Endothelial cell of umbilical vein (primary cell): ENCODE measurements at regions not wholly inside any gene's neighbourhood (a gene's known extent, or its start where the extent isn't known, plus 50 kb on each side); places are given as distances from the start of the nearest gene placed in this dataset.
"Not testable (repeated sequence)": the region's sequence is repeated elsewhere in the genome, so short reads cannot be mapped to it uniquely, and the experiment has no call there.

Experiments used
- BruUV-seq: library from RNA; stranded (reverse); fragments of 400-500 nt; replicated peaks from 2 replicates; lab custom pipeline; 2021; lab: Mats Ljungman, UMichigan
- CTCF ChIA-PET: fragments of 300-600, 350-600 bp; sonication (Branson Sonifier 250); formaldehyde crosslinking; loops from one replicate; lab custom pipeline; 2021; ENCODE audit warnings: antibody characterized with exemption, inconsistent platforms; lab: Charles Lee
- POLR2A ChIA-PET: fragments of 300-600, 350-600 bp; sonication (Branson Sonifier 250); formaldehyde crosslinking; loops from one replicate; lab custom pipeline; 2021; ENCODE audit warnings: antibody characterized with exemption, inconsistent platforms; lab: Charles Lee
- DNase-seq: peaks from one replicate; pipeline ENCODE4 v3.0.0-alpha.2; 2011; ENCODE audit warnings: low read depth, low spot score
- FAIRE-seq: peaks from 2 replicates; lab custom pipeline; 2011; peaks lifted over from hg19 to GRCh38; lab: Jason Lieb, UNC
- H2AFZ ChIP-seq: 2 replicates; pipeline ENCODE4 v1.6.0; 2012; ENCODE audit warnings: low read depth, low read length, control low read depth, inconsistent platforms
- H3K27ac ChIP-seq: 2 replicates; pipeline ENCODE4 v1.5.1; 2011; ENCODE audit warnings: low read depth, mild to moderate bottlenecking, control low read depth, low read length, moderate library complexity; ENCODE audit not compliant: insufficient read depth
- H3K27me3 ChIP-seq, 2 experiments: 2 replicates each; pipeline versions ENCODE4 v1.6.0 to v1.6.1; 2011; ENCODE audit warnings: low read length in 2 of 2, mixed read lengths in 1 of 2; ENCODE audit not compliant: control insufficient read depth in 2 of 2, insufficient read depth in 2 of 2
- H3K36me3 ChIP-seq, 2 experiments: 2 replicates in 1 of 2; 3 replicates in 1 of 2; pipeline ENCODE4 v1.5.1; 2011; ENCODE audit warnings: low read length in 2 of 2, mild to moderate bottlenecking in 1 of 2, moderate library complexity in 1 of 2; ENCODE audit not compliant: control insufficient read depth in 2 of 2, insufficient read depth in 2 of 2; ENCODE audit errors: extremely low read depth in 1 of 2
- H3K4me1 ChIP-seq: 3 replicates; pipeline ENCODE4 v1.5.1; 2011; ENCODE audit warnings: mild to moderate bottlenecking, low read length; ENCODE audit not compliant: control insufficient read depth, insufficient read depth; ENCODE audit errors: extremely low read depth
- H3K4me2 ChIP-seq: 2 replicates; pipeline ENCODE4 v1.6.1; 2011; ENCODE audit warnings: low read length, control low read depth, mixed read lengths; ENCODE audit not compliant: insufficient read depth
- H3K4me3 ChIP-seq, 3 experiments: fragments of 200-600 bp in 1 of 3; sonication (generic), shearing (Covaris generic) in 1 of 3; replicated peaks in 1 of 3; 2 replicates each; pipeline ENCODE4 v1.5.1; 2011 to 2016; ENCODE audit warnings: control low read depth in 3 of 3, low read length in 3 of 3, mild to moderate bottlenecking in 2 of 3, inconsistent platforms in 1 of 3, low read depth in 1 of 3, moderate library complexity in 1 of 3; ENCODE audit not compliant: insufficient read depth in 1 of 3
- H3K79me2 ChIP-seq: 2 replicates; pipeline ENCODE4 v1.6.0; 2012; ENCODE audit warnings: low read length, inconsistent platforms; ENCODE audit not compliant: control insufficient read depth, insufficient read depth
- H3K9ac ChIP-seq: replicated peaks from 2 replicates; pipeline ENCODE3; 2011; ENCODE audit warnings: low read length, control low read depth; ENCODE audit not compliant: insufficient read depth; ENCODE audit errors: extremely low read depth
- H3K9me1 ChIP-seq: replicated peaks from 3 replicates; pipeline ENCODE4 v1.6.0; 2011; ENCODE audit warnings: mild to moderate bottlenecking, low read length; ENCODE audit not compliant: control insufficient read depth, insufficient read depth; ENCODE audit errors: extremely low read depth
- H3K9me3 ChIP-seq: replicated peaks from 2 replicates; pipeline ENCODE4 v1.5.1; 2012; ENCODE audit warnings: low read length, inconsistent platforms; ENCODE audit not compliant: control insufficient read depth, insufficient read depth
- H4K20me1 ChIP-seq: replicated peaks from 2 replicates; pipeline ENCODE3; 2011; ENCODE audit warnings: mild to moderate bottlenecking, low read length; ENCODE audit not compliant: control insufficient read depth, insufficient read depth; ENCODE audit errors: extremely low read depth
- EZH2 ChIP-seq: IDR thresholded peaks from 2 replicates; pipeline ENCODE4 v1.6.1; 2012; ENCODE audit warnings: borderline replicate concordance, low read depth, mild to moderate bottlenecking, moderate library complexity, low read length, inconsistent platforms; ENCODE audit not compliant: severe bottlenecking
- FOS ChIP-seq: IDR thresholded peaks from 2 replicates; pipeline ENCODE4 v1.6.1; 2011; ENCODE audit warnings: mild to moderate bottlenecking, low read length, moderate library complexity, borderline replicate concordance; ENCODE audit not compliant: insufficient read depth
- GATA2 ChIP-seq: IDR thresholded peaks from 2 replicates; pipeline ENCODE4 v1.7.0; 2011; ENCODE audit warnings: low read depth, mild to moderate bottlenecking, moderate library complexity, mixed read lengths, low read length; ENCODE audit not compliant: insufficient read length, insufficient read depth
- JUN ChIP-seq: IDR thresholded peaks from 2 replicates; pipeline ENCODE4 v1.6.1; 2011; ENCODE audit warnings: borderline replicate concordance, low read depth; ENCODE audit not compliant: insufficient read length, insufficient read depth
- POLR2A ChIP-seq: IDR thresholded peaks from 2 replicates; pipeline ENCODE4 v1.6.1; 2012; ENCODE audit warnings: low read depth, mild to moderate bottlenecking, control low read depth, low read length
- POLR2AphosphoS5 ChIP-seq: IDR thresholded peaks from 2 replicates; pipeline ENCODE4 v1.6.1; 2012; ENCODE audit warnings: low read depth, mild to moderate bottlenecking, control low read depth, low read length, moderate library complexity; ENCODE audit not compliant: insufficient read depth
- dilution Hi-C: fragments of 300-500 bp; cut with MboI; formaldehyde crosslinking; loops from one replicate; pipeline ENCODE4 v1.15.0; 2019; ENCODE audit warnings: low sequenced_read_pairs; ENCODE audit not compliant: extremely low pct_ligation_motif_present
- intact Hi-C: fragments of 100-400 bp; cut with micrococcal nuclease; formaldehyde crosslinking; loops from one replicate; pipeline ENCODE4 v1.10.0; 2022
- TF ChIP-seq, protein P1 (sequence below), 2 donors: IDR thresholded peaks; 1 replicate in 1 of 2; 2 replicates in 1 of 2; pipeline ENCODE4 v1.5.1; 2011; ENCODE audit warnings: low read length in 2 of 2, mild to moderate bottlenecking in 2 of 2, moderate library complexity in 2 of 2, control low read depth in 1 of 2, inconsistent platforms in 1 of 2, low read depth in 1 of 2; ENCODE audit not compliant: insufficient read depth in 1 of 2; ENCODE audit errors: extremely low read depth in 1 of 2
- TF ChIP-seq, protein P2 (sequence below): IDR thresholded peaks from 2 replicates; pipeline ENCODE4 v1.6.1; 2011; ENCODE audit not compliant: insufficient read depth, insufficient read length

DNA sequence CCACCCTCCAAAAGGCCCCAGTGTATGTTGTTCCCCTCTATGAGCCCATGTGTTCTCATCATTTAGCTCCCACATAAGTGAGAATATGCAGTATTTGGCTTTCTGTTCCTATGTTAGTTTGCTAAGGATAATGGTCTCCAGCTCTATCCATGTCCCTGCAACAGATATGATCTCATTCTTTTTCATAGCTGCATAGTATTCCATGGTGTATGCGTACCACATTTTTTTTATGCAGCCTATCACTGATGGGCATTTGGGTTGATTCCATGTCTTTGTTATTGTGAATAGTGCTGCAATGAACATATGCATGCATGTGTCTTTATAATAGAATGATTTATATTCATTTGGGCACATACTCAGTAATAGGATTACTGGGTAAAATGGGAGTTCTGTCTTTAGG lies 73.9 kb upstream of the ZNF81 start:
- H3K27me3 ChIP-seq, dilution Hi-C loops, H3K4me1 ChIP-seq, H3K9me1 ChIP-seq, FAIRE-seq, intact Hi-C loops, H3K9ac ChIP-seq, H3K27ac ChIP-seq, H3K4me2 ChIP-seq, POLR2A ChIA-PET, CTCF ChIA-PET, H3K4me3 ChIP-seq, H3K79me2 ChIP-seq, H3K36me3 ChIP-seq, H3K9me3 ChIP-seq, DNase-seq, H2AFZ ChIP-seq, H4K20me1 ChIP-seq, BruUV-seq: not testable (repeated sequence)

DNA sequence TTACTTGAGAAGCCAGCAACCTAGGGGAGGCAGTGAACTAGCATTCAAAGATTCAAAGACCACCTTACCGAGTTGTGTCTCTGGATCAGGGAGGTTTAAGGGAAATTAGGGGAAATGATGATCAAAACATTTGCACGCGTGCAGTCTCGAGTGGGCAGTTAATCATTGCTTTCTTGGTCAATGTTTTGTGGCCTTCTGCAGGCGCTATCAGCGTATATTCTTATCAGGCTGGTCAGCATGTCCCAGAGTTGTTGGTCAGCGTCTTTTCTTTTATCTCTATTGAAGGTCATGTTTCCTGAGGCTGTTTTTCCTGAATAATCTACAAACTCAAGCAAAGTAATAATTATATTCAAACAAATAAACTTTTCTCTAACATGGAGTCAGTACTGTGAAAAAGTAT lies 84.0 kb upstream of the ZNF81 start:
- H4K20me1 ChIP-seq, result no peaks in the 10 kb centered on the region
- ChIA-PET CTCF (no interaction called here), POLR2A (no interaction called here)
- TF ChIP-seq, protein P1, sequence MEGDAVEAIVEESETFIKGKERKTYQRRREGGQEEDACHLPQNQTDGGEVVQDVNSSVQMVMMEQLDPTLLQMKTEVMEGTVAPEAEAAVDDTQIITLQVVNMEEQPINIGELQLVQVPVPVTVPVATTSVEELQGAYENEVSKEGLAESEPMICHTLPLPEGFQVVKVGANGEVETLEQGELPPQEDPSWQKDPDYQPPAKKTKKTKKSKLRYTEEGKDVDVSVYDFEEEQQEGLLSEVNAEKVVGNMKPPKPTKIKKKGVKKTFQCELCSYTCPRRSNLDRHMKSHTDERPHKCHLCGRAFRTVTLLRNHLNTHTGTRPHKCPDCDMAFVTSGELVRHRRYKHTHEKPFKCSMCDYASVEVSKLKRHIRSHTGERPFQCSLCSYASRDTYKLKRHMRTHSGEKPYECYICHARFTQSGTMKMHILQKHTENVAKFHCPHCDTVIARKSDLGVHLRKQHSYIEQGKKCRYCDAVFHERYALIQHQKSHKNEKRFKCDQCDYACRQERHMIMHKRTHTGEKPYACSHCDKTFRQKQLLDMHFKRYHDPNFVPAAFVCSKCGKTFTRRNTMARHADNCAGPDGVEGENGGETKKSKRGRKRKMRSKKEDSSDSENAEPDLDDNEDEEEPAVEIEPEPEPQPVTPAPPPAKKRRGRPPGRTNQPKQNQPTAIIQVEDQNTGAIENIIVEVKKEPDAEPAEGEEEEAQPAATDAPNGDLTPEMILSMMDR (IDR thresholded peaks at IDR 0.05; ENCODE audit: extremely low read depth in 1 of 2, insufficient read depth in 1 of 2, low read depth in 1 of 2, low read length in 2 of 2), result no peak
- no peak for TF ChIP-seq JUN
- TF ChIP-seq POLR2AphosphoS5, result no peak
- no peak for TF ChIP-seq POLR2A
- no peak for TF ChIP-seq GATA2
- no peak for TF ChIP-seq EZH2
- TF ChIP-seq, protein P2, sequence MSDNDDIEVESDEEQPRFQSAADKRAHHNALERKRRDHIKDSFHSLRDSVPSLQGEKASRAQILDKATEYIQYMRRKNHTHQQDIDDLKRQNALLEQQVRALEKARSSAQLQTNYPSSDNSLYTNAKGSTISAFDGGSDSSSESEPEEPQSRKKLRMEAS, result no peak
- TF ChIP-seq FOS, result no peak
- no peak overlapping the region for H3K9ac ChIP-seq
- H3K79me2 ChIP-seq, result no peaks in the 10 kb centered on the region
- H3K27me3 ChIP-seq, result no peaks in the 10 kb centered on the region
- no peak overlapping the region for H3K27ac ChIP-seq
- H3K4me1 ChIP-seq, result no peaks in the 10 kb centered on the region
- dilution Hi-C loops, result no loop called here
- FAIRE-seq (no peak), DNase-seq (no peak)
- no TSS peak for BruUV-seq
- no peak overlapping the region for H3K4me3 ChIP-seq
- H2AFZ ChIP-seq, result no peak overlapping the region
- intact Hi-C loops, result no loop called here
- no peak overlapping the region for H3K4me2 ChIP-seq
- H3K9me3 ChIP-seq, result no peaks in the 10 kb centered on the region
- H3K9me1 ChIP-seq, result no peaks in the 10 kb centered on the region
- no peaks in the 10 kb centered on the region for H3K36me3 ChIP-seq
